ENCODE measurements at regions not wholly inside any gene's neighbourhood (a gene's known extent, or its start where the extent isn't known, plus 50 kb on each side); places are given as distances from the start of the nearest gene placed in this dataset.

DNA sequence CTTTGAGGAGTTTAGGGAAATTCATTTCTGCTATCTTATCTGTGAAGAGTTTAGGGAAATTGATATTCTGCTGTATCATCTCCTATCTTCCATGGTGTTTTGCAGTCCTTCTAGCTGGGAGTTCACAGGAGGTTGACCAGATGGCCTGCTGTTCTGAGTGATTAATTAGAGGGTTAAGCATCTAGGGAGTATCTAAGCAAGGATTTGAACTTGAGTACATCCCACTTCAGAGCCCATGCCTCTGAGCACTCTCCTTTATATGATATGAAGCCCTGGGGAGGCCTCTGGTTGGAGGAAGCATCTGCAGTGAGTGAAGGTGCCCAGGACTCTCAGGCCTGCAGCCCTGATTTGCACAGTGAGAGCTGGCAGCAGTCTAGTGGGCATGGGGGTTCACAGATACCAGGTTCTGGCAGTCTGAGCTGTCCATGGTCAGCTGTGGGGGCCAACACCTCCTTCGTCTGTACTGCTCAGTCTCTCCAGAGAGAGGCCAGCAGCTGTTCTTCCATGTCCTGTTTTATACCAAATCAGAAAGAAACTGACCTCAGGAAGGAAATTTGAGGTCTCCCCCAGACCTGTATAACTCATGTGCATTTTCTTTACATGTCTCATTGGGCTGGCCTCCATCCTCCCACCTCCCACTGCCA lies 156.9 kb downstream of the PLCE1 start:
- Histone ChIP-seq H4K20me1 (ENCODE audit: control insufficient read depth, insufficient read depth, low read length, poor library complexity, severe bottlenecking) (no peaks in the 10 kb centered on the region), H3K27ac (ENCODE audit: low read length in 2 of 2) (no peak overlapping the region), H3K4me2 (replicated peaks; ENCODE audit: low read depth, low read length, poor library complexity, severe bottlenecking) (no peak overlapping the region), H3K36me3 (replicated peaks in 1 of 2; ENCODE audit: control extremely low read depth in 1 of 2, control insufficient read depth in 1 of 2, extremely low read depth in 1 of 2, insufficient read depth in 2 of 2, low read length in 1 of 2) (no peaks in the 10 kb centered on the region), H3K4me1 (ENCODE audit: control insufficient read depth in 2 of 2, insufficient read depth in 2 of 2, low read length in 2 of 2) (no peaks in the 10 kb centered on the region), H3K4me3 (ENCODE audit: control extremely low read depth in 1 of 5, extremely low read depth in 1 of 5, insufficient read depth in 1 of 5, low read depth in 2 of 5, low read length in 4 of 5) (no peak overlapping the region), H3K9me3 (ENCODE audit: control extremely low read depth in 1 of 3, control insufficient read depth in 2 of 3, insufficient read depth in 1 of 3, low read length in 2 of 3) (peaks cover 0 to 5% (median 0%) of the 10 kb centered on the region in 3 donors), H3K9ac (ENCODE audit: low read length) (no peak overlapping the region), H2AFZ (ENCODE audit: insufficient read depth, low read depth, low read length, poor library complexity, severe bottlenecking) (no peak overlapping the region), H3K27me3 (replicated peaks in 1 of 4; ENCODE audit: control extremely low read depth in 1 of 4, control insufficient read depth in 3 of 4, insufficient read depth in 4 of 4, low read length in 3 of 4) (no peaks in the 10 kb centered on the region), H3K79me2 (ENCODE audit: control insufficient read depth, insufficient read depth, low read length) (no peaks in the 10 kb centered on the region)
- POLR2A ChIA-PET, result no interaction called here
- no peak overlapping the region for H3K4me3 Mint-ChIP-seq
- no peak for ATAC-seq (ENCODE audit: low read depth)
- CTCF ChIA-PET, result no interaction called here
- intact Hi-C loops (cut with micrococcal nuclease), result no loop called here
- TF ChIP-seq EZH2 (IDR thresholded peaks at IDR 0.05; ENCODE audit: borderline replicate concordance, insufficient read depth, low read depth, low read length, poor library complexity, severe bottlenecking), result no peak
- peaks cover 3% of the 10 kb centered on the region for H3K9me3 Mint-ChIP-seq (ENCODE audit: insufficient read depth)
- no peak overlapping the region for H3K27ac Mint-ChIP-seq
- no peaks in the 10 kb centered on the region for H3K4me1 Mint-ChIP-seq
- 67% methylated on average over 1 of the region's 1 CpG for WGBS (ENCODE audit: insufficient coverage)
- DNase-seq, result no peak
- H3K27me3 Mint-ChIP-seq, result peaks cover 12% of the 10 kb centered on the region

DNA sequence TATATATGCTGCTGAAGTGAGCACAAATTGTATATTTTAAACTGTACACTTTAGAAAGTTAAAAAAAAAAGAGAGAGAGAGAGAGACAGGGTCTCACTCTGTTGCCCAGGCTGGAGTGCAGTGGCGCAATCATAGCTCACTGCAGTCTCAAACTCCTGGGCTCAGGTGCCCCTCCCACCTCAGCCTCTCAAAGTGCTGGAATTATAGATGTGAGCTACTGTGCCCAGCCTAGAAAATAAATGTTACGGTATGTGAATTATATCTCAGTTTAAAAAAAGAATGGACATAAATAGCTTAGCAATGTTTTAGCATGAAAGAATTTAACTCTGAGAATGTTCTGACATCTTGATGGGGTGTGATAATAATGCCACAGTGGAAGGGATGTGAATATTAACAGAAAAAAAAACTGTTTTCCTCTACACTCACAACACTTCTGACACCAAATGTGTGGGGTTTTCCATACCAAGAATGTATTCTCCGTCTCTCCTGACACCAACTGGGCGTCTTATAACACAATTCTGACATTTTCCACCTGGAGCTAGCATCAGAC lies 162.1 kb downstream of the PLCE1 start:
- Histone ChIP-seq H3K27me3 (replicated peaks in 1 of 4; ENCODE audit: control extremely low read depth in 1 of 4, control insufficient read depth in 3 of 4, insufficient read depth in 4 of 4, low read length in 3 of 4) (no peaks in the 10 kb centered on the region), H3K4me1 (ENCODE audit: control insufficient read depth in 2 of 2, insufficient read depth in 2 of 2, low read length in 2 of 2) (no peaks in the 10 kb centered on the region), H3K4me2 (replicated peaks; ENCODE audit: low read depth, low read length, poor library complexity, severe bottlenecking) (no peak overlapping the region), H3K9me3 (ENCODE audit: control extremely low read depth in 1 of 3, control insufficient read depth in 2 of 3, insufficient read depth in 1 of 3, low read length in 2 of 3) (no peaks in the 10 kb centered on the region), H3K9ac (ENCODE audit: low read length) (no peak overlapping the region), H3K27ac (ENCODE audit: low read length in 2 of 2) (no peak overlapping the region), H3K79me2 (ENCODE audit: control insufficient read depth, insufficient read depth, low read length) (no peaks in the 10 kb centered on the region), H2AFZ (ENCODE audit: insufficient read depth, low read depth, low read length, poor library complexity, severe bottlenecking) (no peak overlapping the region), H4K20me1 (ENCODE audit: control insufficient read depth, insufficient read depth, low read length, poor library complexity, severe bottlenecking) (no peaks in the 10 kb centered on the region), H3K4me3 (ENCODE audit: control extremely low read depth in 1 of 5, extremely low read depth in 1 of 5, insufficient read depth in 1 of 5, low read depth in 2 of 5, low read length in 4 of 5) (no peak overlapping the region), H3K36me3 (replicated peaks in 1 of 2; ENCODE audit: control extremely low read depth in 1 of 2, control insufficient read depth in 1 of 2, extremely low read depth in 1 of 2, insufficient read depth in 2 of 2, low read length in 1 of 2) (no peaks in the 10 kb centered on the region)
- Mint-ChIP-seq H3K4me1 (no peaks in the 10 kb centered on the region), H3K4me3 (no peak overlapping the region), H3K9me3 (ENCODE audit: insufficient read depth) (peaks cover 3% of the 10 kb centered on the region), H3K27ac (no peak overlapping the region), H3K27me3 (peaks cover 5% of the 10 kb centered on the region)
- WGBS (ENCODE audit: insufficient coverage), result 86% methylated on average over 2 of the region's 4 CpGs
- no peak for DNase-seq
- ChIA-PET CTCF (no interaction called here), POLR2A (no interaction called here)
- no peak for ATAC-seq (ENCODE audit: low read depth)
- no peak for TF ChIP-seq CTCF (IDR thresholded peaks at IDR 0.05)
- no peak for TF ChIP-seq EZH2 (IDR thresholded peaks at IDR 0.05; ENCODE audit: borderline replicate concordance, insufficient read depth, low read depth, low read length, poor library complexity, severe bottlenecking)
- intact Hi-C loops (cut with micrococcal nuclease), result no loop called here
